Ovary (tissue), 3 donors: ENCODE measurements at regions not wholly inside any gene's neighbourhood (a gene's known extent, or its start where the extent isn't known, plus 50 kb on each side); places are given as distances from the start of the nearest gene placed in this dataset.

Experiments used
- CTCF ChIP-seq, 3 donors: fragments of 450-650 bp in 2 of 3; fragments of 200-600 bp in 1 of 3; IDR thresholded peaks; one replicate each; pipeline versions ENCODE4 v1.5.1 to v1.8.0; 2016 to 2022; ENCODE audit warnings: antibody characterized with exemption in 3 of 3, mild to moderate bottlenecking in 1 of 3
- EP300 ChIP-seq: sonication (generic); formaldehyde crosslinking; IDR thresholded peaks from one replicate; pipeline ENCODE4 v1.6.1; 2017; ENCODE audit warnings: antibody characterized with exemption
- donor health status: DM: no; HTN: no; CAD: no.

GRCh38 chr13:34751044-34751443 lies 191.0 kb upstream of the NBEA start:
- TF ChIP-seq EP300: no peak
- no peak for TF ChIP-seq CTCF (IDR thresholded peaks at IDR 0.05)
